CD14-positive monocyte (primary cell): ENCODE measurements at regions not wholly inside any gene's neighbourhood (a gene's known extent, or its start where the extent isn't known, plus 50 kb on each side); places are given as distances from the start of the nearest gene placed in this dataset.

ENCODE experiments used
- DNase-seq, 3 donors: peaks; one replicate each; pipeline ENCODE4 v3.0.0-alpha.2; 2011 to 2022
- H2AFZ ChIP-seq: 2 replicates; pipeline ENCODE4 v1.6.0; 2012; ENCODE audit warnings: mild to moderate bottlenecking, low read depth, low read length, inconsistent platforms; ENCODE audit not compliant: insufficient read depth, poor library complexity, severe bottlenecking
- H3K27ac ChIP-seq, 2 donors: 1 replicate in 1 of 2; 2 replicates in 1 of 2; pipeline ENCODE4 v1.5.1; 2012 to 2013; ENCODE audit warnings: low read length in 2 of 2, control low read depth in 1 of 2, inconsistent platforms in 1 of 2, low read depth in 1 of 2, mild to moderate bottlenecking in 1 of 2
- H3K27me3 ChIP-seq, 2 donors: one replicate each; pipeline versions ENCODE4 v1.6.0 to v1.6.1; 2011 to 2013; ENCODE audit warnings: low read length in 2 of 2; ENCODE audit not compliant: control insufficient read depth in 2 of 2, insufficient read depth in 2 of 2
- H3K36me3 ChIP-seq, 2 donors: replicated peaks in 1 of 2; 1 replicate in 1 of 2; 2 replicates in 1 of 2; pipeline versions ENCODE4 v1.5.1 to v1.6.1; 2012 to 2013; ENCODE audit warnings: low read length in 2 of 2, control low read depth in 1 of 2, inconsistent platforms in 1 of 2, mild to moderate bottlenecking in 1 of 2; ENCODE audit not compliant: insufficient read depth in 2 of 2, control insufficient read depth in 1 of 2
- H3K4me1 ChIP-seq, 2 donors: 1 replicate in 1 of 2; 2 replicates in 1 of 2; pipeline versions ENCODE4 v1.5.1 to v1.6.1; 2012 to 2013; ENCODE audit warnings: low read length in 2 of 2, control low read depth in 1 of 2, inconsistent platforms in 1 of 2, mild to moderate bottlenecking in 1 of 2, moderate library complexity in 1 of 2; ENCODE audit not compliant: insufficient read depth in 2 of 2, control insufficient read depth in 1 of 2
- H3K4me2 ChIP-seq: replicated peaks from 2 replicates; pipeline ENCODE3; 2012; ENCODE audit warnings: low read length, moderate library complexity, mild to moderate bottlenecking; ENCODE audit not compliant: poor library complexity, severe bottlenecking; ENCODE audit errors: extremely low read depth
- H3K4me3 ChIP-seq, 3 experiments: fragments of 200-600 bp in 1 of 3; sonication (generic) in 1 of 3; replicated peaks in 1 of 3; 1 replicate in 2 of 3; 2 replicates in 1 of 3; pipeline ENCODE4 v1.5.1; 2011 to 2013; ENCODE audit warnings: low read length in 3 of 3, mild to moderate bottlenecking in 3 of 3, control low read depth in 2 of 3, low read depth in 2 of 3, inconsistent platforms in 1 of 3, moderate library complexity in 1 of 3
- H3K79me2 ChIP-seq: 2 replicates; pipeline ENCODE4 v1.6.0; 2012; ENCODE audit warnings: mild to moderate bottlenecking, control low read depth, inconsistent platforms, low read length, moderate library complexity; ENCODE audit not compliant: insufficient read depth
- H3K9ac ChIP-seq: 2 replicates; pipeline ENCODE4 v1.6.0; 2017; ENCODE audit warnings: low read length, mild to moderate bottlenecking; ENCODE audit not compliant: insufficient read depth, poor library complexity, severe bottlenecking
- H3K9me3 ChIP-seq, 2 donors: replicated peaks in 1 of 2; 1 replicate in 1 of 2; 2 replicates in 1 of 2; pipeline versions ENCODE4 v1.5.1 to v1.6.1; 2012 to 2013; ENCODE audit warnings: low read length in 2 of 2, control low read depth in 1 of 2; ENCODE audit not compliant: control insufficient read depth in 1 of 2, insufficient read depth in 1 of 2
- H4K20me1 ChIP-seq: 2 replicates; pipeline ENCODE4 v1.6.0; 2012; ENCODE audit warnings: mild to moderate bottlenecking, low read length, control low read depth, moderate library complexity; ENCODE audit not compliant: insufficient read depth
- H3K27ac Mint-ChIP-seq, 7 donors: one replicate each; pipeline ENCODE4 v1.8.0; 2020; ENCODE audit warnings: mild to moderate bottlenecking in 7 of 7, mixed read lengths in 7 of 7, moderate library complexity in 6 of 7, inconsistent platforms in 2 of 7
- H3K27me3 Mint-ChIP-seq, 3 donors: one replicate each; pipeline ENCODE4 v1.8.0; 2021 to 2022; ENCODE audit warnings: low read depth in 3 of 3, mild to moderate bottlenecking in 3 of 3, mixed read lengths in 3 of 3, moderate library complexity in 3 of 3, inconsistent platforms in 1 of 3
- H3K36me3 Mint-ChIP-seq, 2 donors: one replicate each; pipeline ENCODE4 v1.8.0; 2020; ENCODE audit warnings: mixed read lengths in 2 of 2, inconsistent platforms in 1 of 2, mild to moderate bottlenecking in 1 of 2
- H3K4me1 Mint-ChIP-seq: one replicate; pipeline ENCODE4 v1.8.0; 2020; ENCODE audit warnings: mild to moderate bottlenecking, mixed read lengths
- H3K4me3 Mint-ChIP-seq, 2 donors: one replicate each; pipeline ENCODE4 v1.8.0; 2020; ENCODE audit warnings: mild to moderate bottlenecking in 2 of 2, mixed read lengths in 2 of 2, moderate library complexity in 1 of 2
- H3K9me3 Mint-ChIP-seq, 7 donors: one replicate each; pipeline ENCODE4 v1.8.0; 2020 to 2022; ENCODE audit warnings: mixed read lengths in 7 of 7, mild to moderate bottlenecking in 6 of 7, moderate library complexity in 6 of 7, inconsistent platforms in 2 of 7
- CTCF ChIP-seq: fragments of 200-600 bp; IDR thresholded peaks from one replicate; pipeline ENCODE4 v1.8.0; 2022; ENCODE audit warnings: antibody characterized with exemption, mild to moderate bottlenecking
- WGBS: methylation state at CpG from one replicate; pipeline ENCODE4 v1.1.5; 2013; ENCODE audit warnings: missing lambda C conversion rate; ENCODE audit not compliant: insufficient coverage; 5-methylcytosine and 5-hydroxymethylcytosine counted together
- intact Hi-C, 2 donors: fragments of 100-400 bp; cut with micrococcal nuclease; formaldehyde crosslinking; loops; one replicate each; pipeline versions ENCODE4 v1.15.0 to v1.15.1; 2023

DNA sequence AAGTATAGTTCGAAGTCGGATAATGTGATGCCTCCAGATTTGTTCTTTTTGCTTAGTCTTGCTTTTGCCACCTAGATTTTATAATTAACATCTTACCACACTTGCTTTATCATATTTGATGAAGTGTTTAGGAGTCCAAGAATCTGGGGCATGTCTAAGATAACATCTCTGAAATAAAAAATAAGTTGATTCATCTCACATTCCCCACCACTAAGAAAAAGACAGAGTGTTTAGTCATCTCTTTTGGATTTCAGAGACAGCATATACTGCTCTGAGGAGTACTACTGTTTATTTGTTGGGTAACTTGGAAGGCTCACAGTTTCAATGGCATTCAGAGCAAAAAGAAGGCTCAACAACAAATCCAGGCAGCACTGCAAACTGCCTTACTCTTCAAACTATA lies 324.2 kb upstream of the ATP11B start:
- Histone ChIP-seq H3K4me1 (no peaks in the 10 kb centered on the region), H3K27me3 (no peaks in the 10 kb centered on the region), H3K9ac (no peak overlapping the region), H3K36me3 (no peaks in the 10 kb centered on the region), H4K20me1 (no peaks in the 10 kb centered on the region), H3K79me2 (no peaks in the 10 kb centered on the region), H3K4me3 (no peak overlapping the region), H2AFZ (no peak overlapping the region), H3K9me3 (no peaks in the 10 kb centered on the region), H3K27ac (no peak overlapping the region), H3K4me2 (no peak overlapping the region)
- intact Hi-C loops: no loop called here
- TF ChIP-seq CTCF: no peak
- no CpG with 5 or more reads among the region's 2 CpGs for WGBS
- peaks cover 0 to 5% (median 1%) of the 10 kb centered on the region in 7 donors for H3K9me3 Mint-ChIP-seq
- H3K27ac Mint-ChIP-seq: no peak overlapping the region
- no peaks in the 10 kb centered on the region for H3K36me3 Mint-ChIP-seq
- H3K4me3 Mint-ChIP-seq: no peak overlapping the region
- no peak for DNase-seq
- no peaks in the 10 kb centered on the region for H3K27me3 Mint-ChIP-seq
- H3K4me1 Mint-ChIP-seq: no peaks in the 10 kb centered on the region

- no peaks in the 10 kb centered on the region for H3K27me3 Mint-ChIP-seq
- peaks cover 0 to 5% (median 0%) of the 10 kb centered on the region in 7 donors for H3K9me3 Mint-ChIP-seq
- no peak overlapping the region for H3K4me2 ChIP-seq
- intact Hi-C loops: no loop called here
- H3K4me3 ChIP-seq: no peak overlapping the region
- 88% methylated on average over 1 of the region's 1 CpG for WGBS
- no peak for TF ChIP-seq CTCF
- no peak overlapping the region for H3K27ac ChIP-seq
- H3K9me3 ChIP-seq: no peaks in the 10 kb centered on the region
- H3K27me3 ChIP-seq: no peaks in the 10 kb centered on the region
- no peak overlapping the region for H3K4me3 Mint-ChIP-seq
- H3K9ac ChIP-seq: no peak overlapping the region
- H3K36me3 ChIP-seq: no peaks in the 10 kb centered on the region
- no peaks in the 10 kb centered on the region for H3K4me1 Mint-ChIP-seq
- no peak for DNase-seq
- H3K27ac Mint-ChIP-seq: no peak overlapping the region
- H4K20me1 ChIP-seq: no peaks in the 10 kb centered on the region
- H3K4me1 ChIP-seq: no peaks in the 10 kb centered on the region
- H3K79me2 ChIP-seq: no peaks in the 10 kb centered on the region
- no peak overlapping the region for H2AFZ ChIP-seq
- H3K36me3 Mint-ChIP-seq: no peaks in the 10 kb centered on the region
These were observed 323.1 kb upstream of the ATP11B start for GRCh38 chr3:182470187-182470586.
